ENCODE measurements at regions not wholly inside any gene's neighbourhood (a gene's known extent, or its start where the extent isn't known, plus 50 kb on each side); places are given as distances from the start of the nearest gene placed in this dataset.

DNA sequence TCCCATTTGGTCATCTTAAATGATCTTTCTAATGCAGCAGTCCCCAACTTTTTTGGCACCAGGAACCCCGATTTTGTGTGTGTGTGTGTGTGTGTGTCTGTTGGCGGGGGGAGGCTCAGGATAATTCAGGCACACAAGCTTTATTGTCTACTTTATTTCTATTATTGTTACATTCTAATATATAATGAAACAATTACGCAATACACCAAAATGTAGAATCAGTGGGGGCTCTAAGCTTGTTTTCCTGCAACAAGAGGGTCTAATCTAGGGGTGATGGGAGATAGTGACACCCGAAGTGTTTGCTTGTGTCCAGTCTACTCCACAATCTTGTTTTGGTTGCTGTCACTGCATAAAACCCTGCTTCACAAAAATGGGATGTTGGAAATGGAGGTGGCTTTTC lies 621.1 kb upstream of the LRFN5 start:
- no peak for TF ChIP-seq MXI1 (IDR thresholded peaks at IDR 0.05; ENCODE audit: borderline replicate concordance, low read depth, low read length)
- no peak for TF ChIP-seq BHLHE40 (IDR thresholded peaks at IDR 0.05; ENCODE audit: low read length)
- TF ChIP-seq ZNF572 (CRISPR knock-in tag; IDR thresholded peaks at IDR 0.05) = no peak
- no peak for TF ChIP-seq NR3C1 (CRISPR knock-in tag; IDR thresholded peaks at IDR 0.05)
- TF ChIP-seq ZNF430 (CRISPR knock-in tag; IDR thresholded peaks at IDR 0.05) = no peak
- TF ChIP-seq, protein P1, sequence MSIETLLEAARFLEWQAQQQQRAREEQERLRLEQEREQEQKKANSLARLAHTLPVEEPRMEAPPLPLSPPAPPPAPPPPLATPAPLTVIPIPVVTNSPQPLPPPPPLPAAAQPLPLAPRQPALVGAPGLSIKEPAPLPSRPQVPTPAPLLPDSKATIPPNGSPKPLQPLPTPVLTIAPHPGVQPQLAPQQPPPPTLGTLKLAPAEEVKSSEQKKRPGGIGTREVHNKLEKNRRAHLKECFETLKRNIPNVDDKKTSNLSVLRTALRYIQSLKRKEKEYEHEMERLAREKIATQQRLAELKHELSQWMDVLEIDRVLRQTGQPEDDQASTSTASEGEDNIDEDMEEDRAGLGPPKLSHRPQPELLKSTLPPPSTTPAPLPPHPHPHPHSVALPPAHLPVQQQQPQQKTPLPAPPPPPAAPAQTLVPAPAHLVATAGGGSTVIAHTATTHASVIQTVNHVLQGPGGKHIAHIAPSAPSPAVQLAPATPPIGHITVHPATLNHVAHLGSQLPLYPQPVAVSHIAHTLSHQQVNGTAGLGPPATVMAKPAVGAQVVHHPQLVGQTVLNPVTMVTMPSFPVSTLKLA (IDR thresholded peaks at IDR 0.05) = no peak
- TF ChIP-seq ZNF746 (CRISPR knock-in tag; IDR thresholded peaks at IDR 0.05) = no peak
- TF ChIP-seq ZNF30 (CRISPR knock-in tag; IDR thresholded peaks at IDR 0.05) = no peak
- no peak for TF ChIP-seq ELF1 (CRISPR knock-in tag; IDR thresholded peaks at IDR 0.05)
- TF ChIP-seq, protein P2, sequence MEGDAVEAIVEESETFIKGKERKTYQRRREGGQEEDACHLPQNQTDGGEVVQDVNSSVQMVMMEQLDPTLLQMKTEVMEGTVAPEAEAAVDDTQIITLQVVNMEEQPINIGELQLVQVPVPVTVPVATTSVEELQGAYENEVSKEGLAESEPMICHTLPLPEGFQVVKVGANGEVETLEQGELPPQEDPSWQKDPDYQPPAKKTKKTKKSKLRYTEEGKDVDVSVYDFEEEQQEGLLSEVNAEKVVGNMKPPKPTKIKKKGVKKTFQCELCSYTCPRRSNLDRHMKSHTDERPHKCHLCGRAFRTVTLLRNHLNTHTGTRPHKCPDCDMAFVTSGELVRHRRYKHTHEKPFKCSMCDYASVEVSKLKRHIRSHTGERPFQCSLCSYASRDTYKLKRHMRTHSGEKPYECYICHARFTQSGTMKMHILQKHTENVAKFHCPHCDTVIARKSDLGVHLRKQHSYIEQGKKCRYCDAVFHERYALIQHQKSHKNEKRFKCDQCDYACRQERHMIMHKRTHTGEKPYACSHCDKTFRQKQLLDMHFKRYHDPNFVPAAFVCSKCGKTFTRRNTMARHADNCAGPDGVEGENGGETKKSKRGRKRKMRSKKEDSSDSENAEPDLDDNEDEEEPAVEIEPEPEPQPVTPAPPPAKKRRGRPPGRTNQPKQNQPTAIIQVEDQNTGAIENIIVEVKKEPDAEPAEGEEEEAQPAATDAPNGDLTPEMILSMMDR (CRISPR knock-in tag; IDR thresholded peaks at IDR 0.05) = no peak
- no peak for TF ChIP-seq EZH2 (conservative IDR thresholded peaks at IDR 0.05; ENCODE audit: low read depth, low read length)
- no peak for TF ChIP-seq HDAC6 (IDR thresholded peaks at IDR 0.05; ENCODE audit: low read depth, low read length)
- no peak for TF ChIP-seq YEATS2 (CRISPR knock-in tag; IDR thresholded peaks at IDR 0.05; ENCODE audit: borderline replicate concordance)

Data from HepG2 (cell line).